Smooth muscle cell (in vitro differentiated cells): ENCODE measurements at regions not wholly inside any gene's neighbourhood (a gene's known extent, or its start where the extent isn't known, plus 50 kb on each side); places are given as distances from the start of the nearest gene placed in this dataset.

Experiments used
- DNase-seq: peaks from one replicate; lab custom pipeline; 2025; ENCODE audit not compliant: unreplicated experiment; lab: John Stamatoyannopoulos, UW
- H2AFZ ChIP-seq: fragments of 200-600 bp; sonication (generic); 2 replicates; pipeline ENCODE4 v1.6.0; 2016; ENCODE audit warnings: antibody characterized with exemption, low read depth, mild to moderate bottlenecking
- H3F3A ChIP-seq: fragments of 200-600 bp; sonication (generic); 2 replicates; pipeline ENCODE4 v1.6.0; 2017; ENCODE audit warnings: antibody characterized with exemption, low read depth
- H3K27ac ChIP-seq: fragments of 200-600 bp; sonication (generic); 2 replicates; pipeline ENCODE4 v1.5.1; 2016; ENCODE audit warnings: low read depth, mild to moderate bottlenecking
- H3K27me3 ChIP-seq: fragments of 200-600 bp; sonication (generic); 2 replicates; pipeline ENCODE4 v1.6.1; 2016; ENCODE audit warnings: low read depth, mild to moderate bottlenecking
- H3K36me3 ChIP-seq: fragments of 200-600 bp; sonication (generic); 2 replicates; pipeline ENCODE4 v1.5.1; 2016; ENCODE audit warnings: low read depth
- H3K4me1 ChIP-seq: fragments of 200-600 bp; sonication (generic); 2 replicates; pipeline ENCODE4 v1.5.1; 2016; ENCODE audit warnings: low read depth
- H3K4me2 ChIP-seq: fragments of 200-600 bp; sonication (generic); 2 replicates; pipeline ENCODE4 v1.6.0; 2016; ENCODE audit warnings: mild to moderate bottlenecking
- H3K4me3 ChIP-seq: fragments of 200-600 bp; sonication (generic); 2 replicates; pipeline ENCODE4 v1.5.1; 2016; ENCODE audit warnings: mild to moderate bottlenecking
- H3K79me2 ChIP-seq: fragments of 200-600 bp; sonication (generic); 2 replicates; pipeline ENCODE4 v1.6.0; 2016; ENCODE audit warnings: low read depth, mild to moderate bottlenecking
- H3K9ac ChIP-seq: fragments of 200-600 bp; sonication (generic); 2 replicates; pipeline ENCODE4 v1.6.0; 2016; ENCODE audit warnings: low read depth
- H3K9me3 ChIP-seq: fragments of 200-600 bp; sonication (generic); replicated peaks from 2 replicates; pipeline ENCODE4 v1.5.1; 2016; ENCODE audit warnings: low read depth
- H4K20me1 ChIP-seq: fragments of 200-600 bp; sonication (generic); 2 replicates; pipeline ENCODE4 v1.6.0; 2016; ENCODE audit warnings: low read depth
- CTCF ChIP-seq: fragments of 200-600 bp; sonication (generic); IDR thresholded peaks from 2 replicates; pipeline ENCODE4 v1.5.1; 2017; ENCODE audit warnings: borderline replicate concordance, mild to moderate bottlenecking, antibody characterized with exemption; ENCODE audit not compliant: insufficient read depth, poor library complexity, severe bottlenecking
- WGBS: methylation state at CpG from one replicate; pipeline ENCODE4 v1.1.7; 2016; ENCODE audit warnings: low lambda C conversion rate; 5-methylcytosine and 5-hydroxymethylcytosine counted together

GRCh38 chr5:135193213-135194125 is 159.4 kb upstream of the PITX1 start:
- no peaks in the 10 kb centered on the region for H4K20me1 ChIP-seq
- H2AFZ ChIP-seq: no peak overlapping the region
- H3K4me1 ChIP-seq: peaks cover 3% of the 10 kb centered on the region
- H3K36me3 ChIP-seq: no peaks in the 10 kb centered on the region
- H3K79me2 ChIP-seq: peaks cover 18% of the 10 kb centered on the region
- no peak for DNase-seq
- no peak for TF ChIP-seq CTCF
- H3K9ac ChIP-seq: peak overlapping the region; percentile 20
- H3K4me2 ChIP-seq: peak overlapping the region; percentile 70
- peak overlapping the region; percentile 68 for H3K27ac ChIP-seq
- H3K9me3 ChIP-seq: peaks cover 4% of the 10 kb centered on the region
- no peak overlapping the region for H3K4me3 ChIP-seq
- no peaks in the 10 kb centered on the region for H3K27me3 ChIP-seq
- whole genome bisulfite sequencing: 54% methylated on average over 8 of the region's 8 CpGs
- H3F3A ChIP-seq: peaks cover 15% of the 10 kb centered on the region

GRCh38 chr5:135192351-135192750 is 158.3 kb upstream of the PITX1 start:
- no peak for TF ChIP-seq CTCF
- H3K4me1 ChIP-seq: peaks cover 3% of the 10 kb centered on the region
- no peak overlapping the region for H3K4me3 ChIP-seq
- DNase-seq: no peak
- H3K9ac ChIP-seq: no peak overlapping the region
- peaks cover 15% of the 10 kb centered on the region for H3F3A ChIP-seq
- peak overlapping the region; percentile 68 for H3K27ac ChIP-seq
- H4K20me1 ChIP-seq: no peaks in the 10 kb centered on the region
- peaks cover 4% of the 10 kb centered on the region for H3K9me3 ChIP-seq
- no peak overlapping the region for H2AFZ ChIP-seq
- peak overlapping the region; percentile 70 for H3K4me2 ChIP-seq
- H3K79me2 ChIP-seq: peaks cover 19% of the 10 kb centered on the region
- WGBS: 90% methylated on average over 7 of the region's 7 CpGs
- no peaks in the 10 kb centered on the region for H3K36me3 ChIP-seq
- no peaks in the 10 kb centered on the region for H3K27me3 ChIP-seq

GRCh38 chr5:135191084-135191826 is 157.2 kb upstream of the PITX1 start:
- Histone ChIP-seq H3K9me3 (no peaks in the 10 kb centered on the region), H3K4me2 (peak overlapping the region; percentile 93), H4K20me1 (no peaks in the 10 kb centered on the region), H3K9ac (peak overlapping the region; percentile 46), H3K27ac (peak overlapping the region; percentile 61), H3K36me3 (no peaks in the 10 kb centered on the region), H3K4me3 (peak overlapping the region; percentile 59), H2AFZ (peak overlapping the region; percentile 87), H3K27me3 (no peaks in the 10 kb centered on the region), H3K4me1 (peaks cover 3% of the 10 kb centered on the region), H3K79me2 (peaks cover 24% of the 10 kb centered on the region), H3F3A (peaks cover 15% of the 10 kb centered on the region)
- peak; percentile 93 for TF ChIP-seq CTCF
- WGBS: 10% methylated on average over 53 of the region's 54 CpGs
- DNase-seq: peak; percentile 37
